Stimulated activated CD4-positive, alpha-beta T cell treated with anti-CD3 and anti-CD28 coated beads, TNF-alpha, amount 100 ng/mL, for 24 hours (primary cell): ENCODE measurements at regions not wholly inside any gene's neighbourhood (a gene's known extent, or its start where the extent isn't known, plus 50 kb on each side); places are given as distances from the start of the nearest gene placed in this dataset.

Source experiments
- DNase-seq, 3 experiments: peaks; one replicate each; pipeline ENCODE4 v3.0.0-alpha.2; 2020; ENCODE audit warnings: low read depth in 3 of 3

- no peak for DNase-seq
Observed at GRCh38 chr5:139733698-139734538, 61.7 kb upstream of the PSD2 start.

- no peak for DNase-seq
Observed at GRCh38 chr5:139734539-139734916, 61.1 kb upstream of the PSD2 start.

GRCh38 chr5:139738193-139739149 lies 57.1 kb upstream of the PSD2 start:
- DNase-seq: no peak

GRCh38 chr5:139739150-139739974 lies 56.2 kb upstream of the PSD2 start:
- no peak for DNase-seq

- no peak for DNase-seq
Observed at GRCh38 chr5:139740138-139740991, 55.2 kb upstream of the PSD2 start.

- DNase-seq: no peak
Observed at GRCh38 chr5:139740992-139741672, 54.5 kb upstream of the PSD2 start.

GRCh38 chr5:139741823-139742172 lies 53.8 kb upstream of the PSD2 start:
- no peak for DNase-seq

GRCh38 chr5:139742173-139742903 lies 53.3 kb upstream of the PSD2 start:
- DNase-seq: no peak

- DNase-seq: no peak
Observed at GRCh38 chr5:139743001-139743771, 52.4 kb upstream of the PSD2 start.

- no peak for DNase-seq
Observed at GRCh38 chr5:139743804-139744203, 51.8 kb upstream of the PSD2 start.

- no peak for DNase-seq
Observed at GRCh38 chr5:139744471-139745131, 51.0 kb upstream of the PSD2 start.

GRCh38 chr5:139745132-139745799 lies 50.3 kb upstream of the PSD2 start:
- peak in 1 of 3 experiments; percentile 35 for DNase-seq

- DNase-seq: peak in 1 of 3 experiments; percentile 31
Observed at GRCh38 chr5:139745800-139746690, 49.6 kb upstream of the PSD2 start.
